ENCODE measurements at regions not wholly inside any gene's neighbourhood (a gene's known extent, or its start where the extent isn't known, plus 50 kb on each side); places are given as distances from the start of the nearest gene placed in this dataset.

DNA sequence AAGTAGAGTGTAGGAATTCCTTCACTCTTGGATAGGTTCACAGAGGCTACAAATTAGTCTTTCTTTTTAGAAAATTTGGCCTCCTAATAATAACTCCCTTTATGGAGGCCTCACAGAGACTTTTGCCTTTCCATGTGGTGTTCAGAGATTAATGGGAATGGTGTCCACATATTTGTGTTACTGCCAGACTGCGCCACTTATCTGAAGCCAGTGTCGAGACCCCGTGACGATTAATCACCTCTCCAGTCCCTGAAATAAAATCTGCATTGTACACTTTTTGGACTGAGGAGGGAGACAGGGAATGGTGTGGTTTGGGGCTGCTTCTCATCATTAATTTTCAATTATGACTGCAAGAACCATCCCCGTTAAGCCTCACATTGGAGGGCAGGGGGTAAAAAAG, 980.5 kb downstream of the FLRT2 start:
- H3K36me3 ChIP-seq, result no peaks in the 10 kb centered on the region
- TF ChIP-seq, protein P1, sequence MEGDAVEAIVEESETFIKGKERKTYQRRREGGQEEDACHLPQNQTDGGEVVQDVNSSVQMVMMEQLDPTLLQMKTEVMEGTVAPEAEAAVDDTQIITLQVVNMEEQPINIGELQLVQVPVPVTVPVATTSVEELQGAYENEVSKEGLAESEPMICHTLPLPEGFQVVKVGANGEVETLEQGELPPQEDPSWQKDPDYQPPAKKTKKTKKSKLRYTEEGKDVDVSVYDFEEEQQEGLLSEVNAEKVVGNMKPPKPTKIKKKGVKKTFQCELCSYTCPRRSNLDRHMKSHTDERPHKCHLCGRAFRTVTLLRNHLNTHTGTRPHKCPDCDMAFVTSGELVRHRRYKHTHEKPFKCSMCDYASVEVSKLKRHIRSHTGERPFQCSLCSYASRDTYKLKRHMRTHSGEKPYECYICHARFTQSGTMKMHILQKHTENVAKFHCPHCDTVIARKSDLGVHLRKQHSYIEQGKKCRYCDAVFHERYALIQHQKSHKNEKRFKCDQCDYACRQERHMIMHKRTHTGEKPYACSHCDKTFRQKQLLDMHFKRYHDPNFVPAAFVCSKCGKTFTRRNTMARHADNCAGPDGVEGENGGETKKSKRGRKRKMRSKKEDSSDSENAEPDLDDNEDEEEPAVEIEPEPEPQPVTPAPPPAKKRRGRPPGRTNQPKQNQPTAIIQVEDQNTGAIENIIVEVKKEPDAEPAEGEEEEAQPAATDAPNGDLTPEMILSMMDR (IDR thresholded peaks at IDR 0.05; ENCODE audit: borderline replicate concordance), result no peak
- H3K4me3 ChIP-seq, result no peak overlapping the region
- no peaks in the 10 kb centered on the region for H3K4me1 ChIP-seq
- intact Hi-C loops (cut with micrococcal nuclease), result no loop called here
- H3K9me3 ChIP-seq (replicated peaks), result no peaks in the 10 kb centered on the region
- H3K27me3 ChIP-seq (ENCODE audit: low read depth), result no peaks in the 10 kb centered on the region
- no peak for DNase-seq
- H3K27ac ChIP-seq (replicated peaks), result no peak overlapping the region

DNA sequence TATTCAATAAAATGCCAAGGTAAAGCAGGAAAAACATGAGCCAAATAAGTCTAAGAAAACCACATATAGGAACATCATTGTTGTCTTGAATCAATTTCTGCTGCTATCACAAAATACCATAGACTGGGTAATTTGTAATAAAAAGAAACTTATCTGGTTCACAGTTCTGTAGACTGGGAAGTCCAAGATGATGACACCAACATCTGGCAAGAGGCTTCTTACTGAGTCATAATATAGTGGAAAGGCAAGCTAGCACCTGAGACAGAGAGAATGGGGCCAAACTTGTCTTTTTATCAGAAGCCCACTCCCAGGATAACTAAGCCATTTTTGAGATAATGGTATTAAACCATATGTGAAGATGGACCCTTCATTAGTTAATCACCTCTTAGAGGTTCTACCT, 975.9 kb downstream of the FLRT2 start:
- Histone ChIP-seq H3K4me1 (no peaks in the 10 kb centered on the region), H3K36me3 (no peaks in the 10 kb centered on the region), H3K9me3 (replicated peaks) (no peaks in the 10 kb centered on the region), H3K4me3 (no peak overlapping the region), H3K27ac (replicated peaks) (no peak overlapping the region), H3K27me3 (ENCODE audit: low read depth) (no peaks in the 10 kb centered on the region)
- intact Hi-C loops (cut with micrococcal nuclease), result no loop called here
- TF ChIP-seq, protein P1 (IDR thresholded peaks at IDR 0.05; ENCODE audit: borderline replicate concordance), result no peak
- no peak for DNase-seq

DNA sequence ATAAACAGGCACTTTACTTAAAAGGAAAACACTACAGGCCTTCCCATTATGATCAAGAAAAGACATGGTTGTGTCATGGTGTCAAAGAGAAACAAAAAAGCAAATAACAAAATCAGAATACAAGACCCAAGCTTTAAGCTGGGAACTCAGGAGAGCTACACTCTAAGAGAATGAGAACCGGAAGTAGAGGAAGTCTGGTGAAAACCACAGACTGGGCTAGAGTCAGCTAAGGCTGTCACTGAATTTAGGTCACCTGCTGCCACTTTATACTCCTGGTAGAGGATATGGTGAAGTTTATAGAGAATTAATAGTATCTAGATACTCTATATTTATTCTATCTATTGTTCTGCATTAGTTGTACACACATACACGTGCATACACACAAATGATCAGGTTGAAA, 971.7 kb downstream of the FLRT2 start:
- H3K27ac ChIP-seq (replicated peaks), result no peak overlapping the region
- no peak for DNase-seq
- no peaks in the 10 kb centered on the region for H3K27me3 ChIP-seq (ENCODE audit: low read depth)
- intact Hi-C loops (cut with micrococcal nuclease), result no loop called here
- TF ChIP-seq, protein P1 (IDR thresholded peaks at IDR 0.05; ENCODE audit: borderline replicate concordance), result no peak
- no peaks in the 10 kb centered on the region for H3K4me1 ChIP-seq
- H3K36me3 ChIP-seq, result no peaks in the 10 kb centered on the region
- no peak overlapping the region for H3K4me3 ChIP-seq
- H3K9me3 ChIP-seq (replicated peaks), result peaks cover 7% of the 10 kb centered on the region

DNA sequence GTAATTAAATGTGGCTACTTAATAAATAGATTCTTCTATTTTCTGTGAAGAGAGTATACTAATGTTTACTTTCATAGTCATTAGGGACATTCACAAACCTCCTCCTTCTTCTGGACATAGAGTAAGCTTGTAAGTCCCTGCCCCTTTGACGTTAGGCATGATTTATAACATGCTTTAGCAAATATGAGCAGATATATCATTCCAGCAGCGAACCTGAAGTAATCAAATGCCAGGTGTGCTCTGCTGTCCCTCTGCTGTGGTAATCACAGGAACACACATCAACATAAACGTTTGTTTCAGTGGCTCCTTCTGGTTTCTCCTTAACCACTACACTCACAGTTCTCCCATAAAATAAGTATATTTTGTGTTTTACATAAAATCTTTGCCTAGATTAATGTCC, 961.8 kb downstream of the FLRT2 start:
- Histone ChIP-seq H3K27me3 (ENCODE audit: low read depth) (no peaks in the 10 kb centered on the region), H3K4me3 (no peak overlapping the region), H3K4me1 (no peaks in the 10 kb centered on the region), H3K27ac (replicated peaks) (no peak overlapping the region), H3K9me3 (replicated peaks) (peaks cover 8% of the 10 kb centered on the region), H3K36me3 (no peaks in the 10 kb centered on the region)
- intact Hi-C loops (cut with micrococcal nuclease), result no loop called here
- no peak for DNase-seq
- TF ChIP-seq, protein P1 (IDR thresholded peaks at IDR 0.05; ENCODE audit: borderline replicate concordance), result no peak

DNA sequence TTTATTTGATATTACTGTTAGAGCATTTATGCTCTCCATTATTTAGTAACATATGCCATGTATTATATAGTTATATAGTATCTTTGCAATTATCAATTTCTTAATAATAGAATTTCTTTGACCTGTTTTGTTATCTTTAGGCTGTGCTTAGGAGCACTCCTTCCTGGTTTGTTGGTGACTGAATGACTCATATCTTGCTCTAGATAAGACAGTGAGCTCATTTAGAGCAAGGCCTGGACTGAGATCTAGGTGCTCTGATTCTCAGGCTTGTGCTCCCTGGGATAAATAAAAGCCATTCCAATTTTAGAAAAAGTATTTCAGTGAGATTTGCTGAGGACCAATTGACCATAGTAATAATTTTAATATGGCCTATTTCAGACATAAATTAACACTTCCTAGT, 951.2 kb downstream of the FLRT2 start:
- Histone ChIP-seq H3K9me3 (replicated peaks) (no peaks in the 10 kb centered on the region), H3K4me1 (no peaks in the 10 kb centered on the region), H3K27ac (replicated peaks) (no peak overlapping the region), H3K27me3 (ENCODE audit: low read depth) (no peaks in the 10 kb centered on the region), H3K4me3 (no peak overlapping the region), H3K36me3 (no peaks in the 10 kb centered on the region)
- DNase-seq, result no peak
- intact Hi-C loops (cut with micrococcal nuclease), result no loop called here
- TF ChIP-seq, protein P1 (IDR thresholded peaks at IDR 0.05; ENCODE audit: borderline replicate concordance), result no peak

DNA sequence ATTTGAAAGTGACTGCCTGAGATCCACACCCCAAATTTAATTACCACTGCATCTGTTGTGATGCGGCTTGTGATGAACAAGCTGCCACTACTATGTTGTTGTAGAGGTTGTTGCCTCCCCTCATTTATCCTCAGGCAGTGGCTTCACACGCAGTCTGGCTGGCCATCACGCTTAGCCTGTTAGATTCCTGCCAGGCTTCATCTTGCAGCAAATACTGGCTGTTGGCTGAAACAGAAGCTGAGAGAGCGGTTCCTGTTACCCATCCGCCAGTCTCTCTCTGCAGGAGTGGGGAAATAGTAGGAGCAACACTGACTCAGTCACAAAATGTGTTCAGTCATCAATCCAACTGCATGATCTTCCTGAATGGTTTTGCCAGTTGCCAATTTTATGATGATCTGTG, 934.4 kb downstream of the FLRT2 start:
- TF ChIP-seq, protein P1 (IDR thresholded peaks at IDR 0.05; ENCODE audit: borderline replicate concordance), result no peak
- Histone ChIP-seq H3K27me3 (ENCODE audit: low read depth) (no peaks in the 10 kb centered on the region), H3K36me3 (no peaks in the 10 kb centered on the region), H3K4me3 (no peak overlapping the region), H3K9me3 (replicated peaks) (no peaks in the 10 kb centered on the region), H3K4me1 (no peaks in the 10 kb centered on the region), H3K27ac (replicated peaks) (no peak overlapping the region)
- DNase-seq, result no peak
- intact Hi-C loops (cut with micrococcal nuclease), result no loop called here
